H1 (cell line): ENCODE measurements at regions not wholly inside any gene's neighbourhood (a gene's known extent, or its start where the extent isn't known, plus 50 kb on each side); places are given as distances from the start of the nearest gene placed in this dataset.

Experiments used
- CTCF ChIA-PET: fragments of 300-600 bp; sonication (Branson Sonifier 250); formaldehyde crosslinking; loops from one replicate; lab custom pipeline; 2021; ENCODE audit not compliant: partially characterized antibody; lab: Charles Lee
- POLR2A ChIA-PET: fragments of 300-600 bp; sonication (Branson Sonifier 250); formaldehyde crosslinking; loops from one replicate; lab custom pipeline; 2021; ENCODE audit warnings: inconsistent platforms; ENCODE audit not compliant: partially characterized antibody; lab: Charles Lee
- DNase-seq, 2 experiments: peaks; one replicate each; pipeline versions ENCODE4 v3.0.0 to v3.0.0-alpha.2; 2010 to 2022; ENCODE audit warnings: low spot score in 2 of 2, low read depth in 1 of 2, mixed read lengths in 1 of 2
- FAIRE-seq: peaks from 2 replicates; lab custom pipeline; 2011; peaks lifted over from hg19 to GRCh38; lab: Jason Lieb, UNC
- H2AFZ ChIP-seq: 2 replicates; pipeline ENCODE4 v1.8.1; 2012; ENCODE audit warnings: low read length, inconsistent platforms
- H2AK5ac ChIP-seq: 2 replicates; pipeline ENCODE4 v1.6.1; 2013; ENCODE audit warnings: low read depth, low read length
- H2BK120ac ChIP-seq: replicated peaks from 2 replicates; pipeline ENCODE3; 2013; ENCODE audit warnings: low read depth, low read length, inconsistent platforms
- H2BK12ac ChIP-seq: 2 replicates; pipeline ENCODE4 v1.6.1; 2013; ENCODE audit warnings: low read depth, low read length
- H2BK15ac ChIP-seq: 2 replicates; pipeline ENCODE4 v1.6.1; 2013; ENCODE audit warnings: low read length
- H2BK20ac ChIP-seq: 2 replicates; pipeline ENCODE4 v1.6.1; 2013; ENCODE audit warnings: low read length
- H2BK5ac ChIP-seq: 2 replicates; pipeline ENCODE4 v1.6.1; 2013; ENCODE audit warnings: low read depth, low read length
- H3K14ac ChIP-seq: 2 replicates; pipeline ENCODE4 v1.6.1; 2013; ENCODE audit warnings: inconsistent platforms; ENCODE audit not compliant: insufficient read length
- H3K18ac ChIP-seq: 2 replicates; pipeline ENCODE4 v1.6.1; 2013; ENCODE audit warnings: low read length; ENCODE audit errors: extremely low read depth
- H3K23ac ChIP-seq: 2 replicates; pipeline ENCODE4 v1.6.1; 2013; ENCODE audit warnings: inconsistent platforms; ENCODE audit not compliant: insufficient read length
- H3K23me2 ChIP-seq: 2 replicates; pipeline ENCODE4 v1.6.1; 2013; ENCODE audit warnings: low read depth, low read length
- H3K27ac ChIP-seq: 2 replicates; pipeline ENCODE4 v1.6.1; 2011; ENCODE audit warnings: low read depth, low read length, inconsistent platforms
- H3K27me3 ChIP-seq, 4 experiments: replicated peaks in 1 of 4; 1 replicate in 1 of 4; 2 replicates in 3 of 4; pipeline versions ENCODE4 v1.6.1 to v1.8.1; 2011 to 2013; ENCODE audit warnings: low read length in 3 of 4, mild to moderate bottlenecking in 3 of 4, inconsistent platforms in 2 of 4, mixed read lengths in 2 of 4, moderate library complexity in 1 of 4; ENCODE audit not compliant: control insufficient read depth in 3 of 4, insufficient read depth in 3 of 4; ENCODE audit errors: extremely low read depth in 1 of 4
- H3K36me3 ChIP-seq, 4 experiments: 2 replicates each; pipeline versions ENCODE4 v1.6.1 to v1.8.1; 2011 to 2013; ENCODE audit warnings: mild to moderate bottlenecking in 4 of 4, low read length in 3 of 4, moderate library complexity in 2 of 4, control low read depth in 1 of 4, inconsistent platforms in 1 of 4; ENCODE audit not compliant: insufficient read depth in 4 of 4, control insufficient read depth in 2 of 4
- H3K4ac ChIP-seq: replicated peaks from 2 replicates; pipeline ENCODE3; 2013; ENCODE audit warnings: low read length, low read depth, mixed read lengths, inconsistent platforms; ENCODE audit not compliant: insufficient read length
- H3K4me1 ChIP-seq, 4 experiments: replicated peaks in 1 of 4; 1 replicate in 1 of 4; 2 replicates in 3 of 4; pipeline versions ENCODE4 v1.6.1 to v1.8.1; 2011 to 2013; ENCODE audit warnings: low read length in 3 of 4, inconsistent platforms in 2 of 4, mixed read lengths in 1 of 4; ENCODE audit not compliant: insufficient read depth in 4 of 4, control insufficient read depth in 3 of 4
- H3K4me2 ChIP-seq, 2 experiments: 2 replicates each; pipeline versions ENCODE4 v1.6.1 to v1.8.1; 2011 to 2013; ENCODE audit warnings: low read depth in 2 of 2, low read length in 2 of 2, control low read depth in 1 of 2, inconsistent platforms in 1 of 2, mild to moderate bottlenecking in 1 of 2; ENCODE audit not compliant: insufficient read depth in 1 of 2
- H3K4me3 ChIP-seq, 4 experiments: fragments of 200-600, 300-600 bp in 1 of 4; sonication (generic), shearing (Covaris generic), sonication (Bioruptor Twin) in 1 of 4; 2 replicates each; pipeline versions ENCODE4 v1.5.1 to v1.8.1; 2011 to 2016; ENCODE audit warnings: low read length in 4 of 4, low read depth in 3 of 4, control low read depth in 2 of 4, inconsistent platforms in 2 of 4, mild to moderate bottlenecking in 2 of 4, mixed read lengths in 1 of 4, moderate library complexity in 1 of 4; ENCODE audit not compliant: insufficient read depth in 2 of 4; ENCODE audit errors: extremely low read depth in 1 of 4
- H3K56ac ChIP-seq: replicated peaks from 2 replicates; pipeline ENCODE3; 2013; ENCODE audit warnings: low read depth, mild to moderate bottlenecking, mixed read lengths, low read length, inconsistent platforms; ENCODE audit not compliant: insufficient read length
- H3K79me1 ChIP-seq: 2 replicates; pipeline ENCODE4 v1.6.1; 2013; ENCODE audit warnings: low read depth, low read length, control low read depth
- H3K79me2 ChIP-seq, 2 experiments: 2 replicates each; pipeline versions ENCODE4 v1.6.1 to v1.8.1; 2012 to 2013; ENCODE audit warnings: low read length in 2 of 2, mild to moderate bottlenecking in 2 of 2, inconsistent platforms in 1 of 2; ENCODE audit not compliant: insufficient read depth in 2 of 2, control insufficient read depth in 1 of 2
- H3K9ac ChIP-seq, 4 experiments: replicated peaks in 1 of 4; 1 replicate in 1 of 4; 2 replicates in 3 of 4; pipeline versions ENCODE4 v1.6.1 to v1.8.1; 2011 to 2013; ENCODE audit warnings: low read depth in 3 of 4, low read length in 3 of 4, control low read depth in 2 of 4, mild to moderate bottlenecking in 2 of 4, moderate library complexity in 2 of 4, inconsistent platforms in 1 of 4; ENCODE audit errors: extremely low read depth in 1 of 4
- H3K9me3 ChIP-seq, 2 experiments: 2 replicates each; pipeline versions ENCODE4 v1.6.1 to v1.8.1; 2012 to 2013; ENCODE audit warnings: mild to moderate bottlenecking in 2 of 2, moderate library complexity in 2 of 2, control low read depth in 1 of 2, inconsistent platforms in 1 of 2, low read depth in 1 of 2, low read length in 1 of 2, mixed read lengths in 1 of 2; ENCODE audit not compliant: insufficient read depth in 2 of 2
- H4K20me1 ChIP-seq, 2 experiments: replicated peaks in 1 of 2; 2 replicates each; pipeline versions ENCODE3 to v1.8.1; 2011 to 2013; ENCODE audit warnings: inconsistent platforms in 2 of 2, low read length in 2 of 2, mild to moderate bottlenecking in 1 of 2; ENCODE audit not compliant: insufficient read depth in 2 of 2, control insufficient read depth in 1 of 2
- H4K5ac ChIP-seq: 2 replicates; pipeline ENCODE4 v1.6.1; 2013; ENCODE audit warnings: low read length, low read depth, mixed read lengths, inconsistent platforms; ENCODE audit not compliant: insufficient read length
- H4K8ac ChIP-seq: 2 replicates; pipeline ENCODE4 v1.8.0; 2013; ENCODE audit warnings: mild to moderate bottlenecking, moderate library complexity, low read length, inconsistent platforms; ENCODE audit not compliant: insufficient read depth; ENCODE audit errors: extremely low read depth
- H4K91ac ChIP-seq: replicated peaks from 2 replicates; pipeline ENCODE3; 2013; ENCODE audit warnings: low read length, mixed read lengths, inconsistent platforms; ENCODE audit not compliant: insufficient read length
- BCL11A ChIP-seq, 2 experiments: IDR thresholded peaks; one replicate each; pipeline ENCODE4 v1.6.1; 2011; ENCODE audit warnings: low read depth in 2 of 2, low read length in 2 of 2, mild to moderate bottlenecking in 2 of 2
- HDAC2 ChIP-seq, 2 experiments: fragments of 300-600 bp in 1 of 2; sonication (generic) in 1 of 2; IDR thresholded peaks; 2 replicates each; pipeline ENCODE4 v1.6.1; 2011 to 2012; ENCODE audit warnings: low read depth in 2 of 2, low read length in 2 of 2, mild to moderate bottlenecking in 2 of 2, moderate library complexity in 2 of 2, borderline replicate concordance in 1 of 2, inconsistent platforms in 1 of 2
- PHF8 ChIP-seq: fragments of 200-600 bp; sonication (generic); conservative IDR thresholded peaks from 2 replicates; pipeline ENCODE4 v1.7.1; 2012; ENCODE audit warnings: low read depth, mild to moderate bottlenecking, inconsistent platforms, low read length, moderate library complexity
- POLR2A ChIP-seq, 2 experiments: IDR thresholded peaks; 1 replicate in 1 of 2; 2 replicates in 1 of 2; pipeline ENCODE4 v1.6.1; 2011; ENCODE audit warnings: low read depth in 2 of 2, low read length in 2 of 2, mild to moderate bottlenecking in 2 of 2; ENCODE audit errors: control extremely low read depth in 1 of 2
- POU5F1 ChIP-seq: IDR thresholded peaks from 2 replicates; pipeline ENCODE4 v1.6.1; 2011; ENCODE audit warnings: low read depth, mild to moderate bottlenecking, low read length, moderate library complexity
- SIRT6 ChIP-seq: IDR thresholded peaks from one replicate; pipeline ENCODE4 v1.7.1; 2012; ENCODE audit warnings: low read length, inconsistent platforms
- SIX5 ChIP-seq: IDR thresholded peaks from 2 replicates; pipeline ENCODE4 v1.6.1; 2011; ENCODE audit warnings: mild to moderate bottlenecking, low read depth, low read length
- WGBS, 2 experiments: shearing (Covaris generic) in 1 of 2; methylation state at CpG; one replicate each; pipeline versions ENCODE4 v1.1.6 to v1.1.7; 2013 to 2015; ENCODE audit warnings: low lambda C conversion rate in 2 of 2, mixed read lengths in 2 of 2, inconsistent platforms in 1 of 2, low coverage in 1 of 2, missing lambda C conversion rate in 1 of 2; ENCODE audit not compliant: insufficient replicate concordance in 2 of 2, insufficient coverage in 1 of 2, insufficient read length in 1 of 2; ENCODE audit errors: extremely low coverage in 1 of 2, missing lambda C conversion rate in 1 of 2; 5-methylcytosine and 5-hydroxymethylcytosine counted together

DNA sequence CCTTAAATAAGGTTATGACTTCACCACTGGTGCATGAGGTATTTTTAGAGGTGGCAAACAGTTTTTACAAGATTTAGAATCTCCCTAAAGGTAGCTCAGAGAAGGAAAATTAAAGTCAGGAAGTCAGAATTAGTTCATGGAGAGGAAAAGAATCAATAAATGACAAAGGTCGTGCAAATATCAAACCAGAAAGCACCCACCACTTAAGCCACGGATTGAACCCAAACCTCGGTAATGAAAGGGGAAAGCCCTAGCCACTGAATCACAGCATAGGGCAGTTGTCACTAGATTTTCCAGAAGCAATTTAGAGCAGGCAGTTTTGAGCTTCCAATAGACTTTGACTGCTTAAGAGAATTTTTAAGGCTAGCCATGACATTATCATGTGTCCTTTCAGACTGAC, 1590.4 kb downstream of the SLITRK1 start:
- no peak overlapping the region for H3K4me3 ChIP-seq
- no peak overlapping the region for H2BK20ac ChIP-seq
- no peak overlapping the region for H2BK15ac ChIP-seq
- H4K5ac ChIP-seq: no peak overlapping the region
- no peak overlapping the region for H2BK12ac ChIP-seq
- H2BK5ac ChIP-seq: no peak overlapping the region
- no peak overlapping the region for H4K91ac ChIP-seq
- no peak overlapping the region for H3K27ac ChIP-seq
- no peaks in the 10 kb centered on the region for H4K20me1 ChIP-seq
- no peak overlapping the region for H4K8ac ChIP-seq
- ChIA-PET CTCF (no interaction called here), POLR2A (no interaction called here)
- no peak overlapping the region for H2BK120ac ChIP-seq
- H3K79me2 ChIP-seq: no peaks in the 10 kb centered on the region
- FAIRE-seq (no peak), DNase-seq (no peak)
- H2AK5ac ChIP-seq: no peak overlapping the region
- H3K23ac ChIP-seq: no peak overlapping the region
- H3K23me2 ChIP-seq: no peaks in the 10 kb centered on the region
- H3K14ac ChIP-seq: no peak overlapping the region
- no peak overlapping the region for H2AFZ ChIP-seq
- H3K56ac ChIP-seq: no peak overlapping the region
- H3K4me1 ChIP-seq: no peaks in the 10 kb centered on the region
- WGBS, 2 experiments: 94% methylated on average over 3 of the region's 3 CpGs; no CpG with 5 or more reads in 1 of the 2 experiments
- H3K36me3 ChIP-seq: no peaks in the 10 kb centered on the region
- no peaks in the 10 kb centered on the region for H3K79me1 ChIP-seq
- H3K18ac ChIP-seq: no peak overlapping the region
- H3K9ac ChIP-seq: no peak overlapping the region
- no peak overlapping the region for H3K4ac ChIP-seq
- TF ChIP-seq HDAC2 (IDR thresholded peaks at IDR 0.05; ENCODE audit: borderline replicate concordance in 1 of 2, low read depth in 2 of 2, low read length in 2 of 2) (no peak), POLR2A (IDR thresholded peaks at IDR 0.05; ENCODE audit: control extremely low read depth in 1 of 2, low read depth in 2 of 2, low read length in 2 of 2) (no peak), BCL11A (IDR thresholded peaks at IDR 0.05; ENCODE audit: low read depth in 2 of 2, low read length in 2 of 2) (no peak), PHF8 (no peak), SIX5 (no peak), POU5F1 (no peak), SIRT6 (no peak)
- no peak overlapping the region for H3K4me2 ChIP-seq
- no peaks in the 10 kb centered on the region for H3K9me3 ChIP-seq
- no peaks in the 10 kb centered on the region for H3K27me3 ChIP-seq
